ENCODE measurements at regions not wholly inside any gene's neighbourhood (a gene's known extent, or its start where the extent isn't known, plus 50 kb on each side); places are given as distances from the start of the nearest gene placed in this dataset.
"Not testable (repeated sequence)": the region's sequence is repeated elsewhere in the genome, so short reads cannot be mapped to it uniquely, and the experiment has no call there.

DNA sequence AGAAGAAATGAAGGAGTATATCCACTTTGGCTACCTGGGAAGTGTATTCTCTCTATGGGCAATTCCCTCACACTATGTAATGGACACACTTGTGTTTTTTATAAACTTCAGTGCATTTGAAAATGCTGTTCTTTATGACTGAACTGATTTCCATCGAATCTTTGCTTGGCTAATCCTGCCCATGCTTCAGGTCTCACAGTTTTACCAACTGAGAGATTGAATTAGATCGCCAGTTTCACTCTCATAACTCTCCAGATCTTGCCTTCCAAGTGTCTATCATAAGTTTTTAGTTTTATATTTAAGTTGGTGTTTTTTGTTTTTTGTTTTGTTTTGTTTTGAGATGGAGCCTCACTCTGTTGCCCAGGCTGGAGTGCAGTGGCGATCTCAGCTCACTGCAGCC, 73.5 kb upstream of the MBNL1 start:
- DNase-seq (ENCODE audit: low spot score): no peak

DNA sequence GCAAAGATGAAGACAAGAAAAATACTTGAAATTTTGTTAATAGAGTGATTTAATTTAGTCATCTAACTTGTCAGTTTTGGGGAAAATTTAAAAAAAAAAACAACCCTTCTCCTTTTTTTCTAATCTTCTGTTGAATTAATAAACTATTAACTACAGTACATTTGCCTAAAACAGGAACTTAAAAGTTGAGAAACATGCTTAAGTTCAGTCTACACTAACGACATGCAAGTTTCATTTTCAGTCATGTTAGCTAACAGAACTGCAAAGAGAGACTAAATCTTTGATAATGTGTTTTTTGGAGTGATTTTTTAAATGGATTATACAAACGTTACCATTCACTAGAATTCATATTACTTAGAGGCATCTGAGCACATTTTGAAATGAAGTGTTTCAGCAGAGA, 71.9 kb upstream of the MBNL1 start:
- no peak for DNase-seq (ENCODE audit: low spot score)

DNA sequence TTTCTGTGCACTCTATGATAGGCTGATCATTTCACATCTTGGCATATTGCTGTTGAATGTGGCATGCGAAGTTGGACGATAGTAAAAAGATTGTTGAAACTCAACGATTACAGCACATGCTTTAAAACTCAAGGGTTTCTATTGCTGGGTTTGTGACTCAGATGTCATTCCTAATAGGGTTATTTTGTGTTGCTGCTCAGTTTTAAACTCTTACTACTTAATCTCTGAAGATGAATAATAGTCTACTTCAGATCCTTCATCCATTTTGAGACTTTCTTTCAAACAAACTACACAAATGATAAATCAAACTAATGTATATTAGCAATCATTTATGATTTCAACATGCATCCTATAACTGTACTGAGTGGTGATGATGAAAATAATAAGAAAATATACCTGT, 71.3 kb upstream of the MBNL1 start:
- DNase-seq (ENCODE audit: low spot score): no peak

DNA sequence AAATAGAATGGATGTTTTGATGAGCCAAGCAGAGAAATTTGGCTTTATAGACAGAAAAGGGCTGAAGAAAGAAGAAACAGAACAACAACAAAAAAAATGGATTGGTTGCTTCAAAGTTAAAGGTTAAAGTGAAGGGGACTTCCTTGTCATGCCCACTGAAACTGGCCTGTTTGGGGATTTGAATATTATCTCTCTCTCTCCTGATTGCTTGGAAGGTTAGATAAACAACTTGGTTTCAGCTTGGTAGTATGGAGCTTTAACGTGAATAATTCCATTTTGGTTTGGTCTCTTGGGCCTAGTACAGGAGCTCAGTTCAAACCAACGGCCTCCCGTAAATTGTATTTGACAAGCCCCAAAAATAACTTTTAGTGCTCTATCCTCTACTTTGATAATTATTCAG, 70.8 kb upstream of the MBNL1 start:
- DNase-seq (ENCODE audit: low spot score): no peak

DNA sequence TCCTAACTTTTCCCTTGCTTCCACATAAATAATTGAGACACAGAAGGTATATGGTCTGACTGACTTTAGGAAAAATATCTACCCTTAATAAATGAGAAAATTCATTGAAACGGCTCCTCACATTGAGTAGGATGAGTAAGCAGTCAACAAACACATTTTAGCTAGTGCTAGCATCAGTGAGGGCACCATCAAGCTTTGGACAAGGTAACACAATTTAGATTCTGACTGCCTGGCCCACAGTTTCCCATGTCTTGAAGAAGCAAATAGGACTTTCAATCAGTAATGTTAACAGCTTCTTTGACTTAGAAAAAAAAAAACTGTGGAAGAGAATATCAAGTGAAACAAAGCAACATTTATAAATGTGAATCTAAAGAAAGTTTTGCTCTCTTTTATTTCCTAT, 70.1 kb upstream of the MBNL1 start:
- DNase-seq (ENCODE audit: low spot score): peak; percentile 3

DNA sequence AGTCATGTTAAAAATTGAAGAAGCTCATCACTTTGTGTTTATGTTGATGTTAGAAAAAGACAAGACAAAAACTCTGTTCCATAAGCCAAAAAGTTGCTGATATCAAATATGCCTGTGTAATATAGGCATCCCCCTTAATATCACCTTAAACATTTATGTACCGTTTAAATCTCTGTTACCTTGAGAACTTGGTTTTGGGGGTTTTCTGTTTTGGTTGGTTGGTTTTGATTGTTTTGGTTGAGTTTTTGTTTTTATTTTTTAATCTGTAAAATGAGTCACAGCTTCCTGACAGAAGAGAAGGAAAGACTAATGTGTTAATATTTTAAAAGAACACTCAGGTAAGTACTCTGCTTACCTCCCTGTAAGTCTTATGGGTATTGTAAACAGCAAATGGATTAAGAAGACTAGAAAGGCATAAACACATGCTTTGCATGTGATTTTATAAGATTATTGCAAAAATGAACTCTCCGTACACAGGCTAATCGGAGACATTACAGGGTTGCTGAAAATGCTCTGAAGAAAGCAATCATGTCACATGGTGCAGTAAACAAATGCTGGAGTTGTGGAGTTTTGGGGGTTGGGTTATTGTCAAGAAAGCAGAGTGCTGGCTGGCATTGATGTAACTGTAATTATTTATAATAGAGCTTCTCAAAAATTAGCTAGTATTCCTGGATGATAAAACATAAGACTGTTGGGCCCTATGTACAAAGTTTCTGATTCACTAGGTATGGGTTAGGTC, 69.5 kb upstream of the MBNL1 start:
- no peak for DNase-seq (ENCODE audit: low spot score)

DNA sequence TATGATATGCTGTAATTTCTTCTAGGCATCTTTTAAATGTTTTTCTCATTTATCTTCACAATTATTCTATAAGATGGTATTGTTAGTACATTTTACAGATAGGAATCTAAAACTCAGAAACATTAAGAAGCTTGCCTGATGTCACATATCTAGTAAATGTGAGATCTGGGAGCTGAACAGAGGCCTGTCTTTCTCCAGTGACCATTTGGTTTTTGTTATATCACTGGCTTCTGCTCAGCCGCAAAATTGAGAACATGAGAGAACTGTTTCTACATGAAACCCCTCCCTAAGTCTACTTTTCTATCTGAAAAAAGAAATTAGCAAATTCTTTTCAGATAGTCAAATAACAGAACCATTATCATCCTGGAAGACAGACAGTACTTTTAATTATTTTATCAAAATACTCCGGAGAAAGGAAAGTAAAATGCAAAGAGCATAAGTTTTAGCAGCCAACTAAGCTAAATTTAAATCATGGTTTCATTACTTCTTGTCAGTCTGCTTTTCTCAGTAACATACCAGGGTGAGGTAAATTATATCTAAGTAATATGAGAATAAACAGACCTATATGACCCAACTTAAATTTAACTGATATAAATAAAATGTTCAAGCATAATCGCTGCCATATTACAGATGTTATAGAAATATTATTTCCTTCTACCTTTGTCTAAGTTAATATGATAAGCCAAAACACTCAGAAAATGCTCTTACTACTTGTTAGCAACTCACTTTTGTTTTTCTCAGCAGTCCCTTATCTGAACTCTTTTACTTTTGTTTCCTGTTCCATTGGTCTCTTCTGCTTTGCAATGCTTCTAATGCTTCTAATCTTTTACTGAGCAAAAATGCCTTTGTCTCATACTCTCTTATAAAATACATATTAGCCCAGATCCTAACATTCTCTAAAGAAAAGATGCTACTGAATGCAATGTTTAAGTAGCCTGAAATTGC, 68.0 kb upstream of the MBNL1 start:
- no peak for DNase-seq (ENCODE audit: low spot score)

DNA sequence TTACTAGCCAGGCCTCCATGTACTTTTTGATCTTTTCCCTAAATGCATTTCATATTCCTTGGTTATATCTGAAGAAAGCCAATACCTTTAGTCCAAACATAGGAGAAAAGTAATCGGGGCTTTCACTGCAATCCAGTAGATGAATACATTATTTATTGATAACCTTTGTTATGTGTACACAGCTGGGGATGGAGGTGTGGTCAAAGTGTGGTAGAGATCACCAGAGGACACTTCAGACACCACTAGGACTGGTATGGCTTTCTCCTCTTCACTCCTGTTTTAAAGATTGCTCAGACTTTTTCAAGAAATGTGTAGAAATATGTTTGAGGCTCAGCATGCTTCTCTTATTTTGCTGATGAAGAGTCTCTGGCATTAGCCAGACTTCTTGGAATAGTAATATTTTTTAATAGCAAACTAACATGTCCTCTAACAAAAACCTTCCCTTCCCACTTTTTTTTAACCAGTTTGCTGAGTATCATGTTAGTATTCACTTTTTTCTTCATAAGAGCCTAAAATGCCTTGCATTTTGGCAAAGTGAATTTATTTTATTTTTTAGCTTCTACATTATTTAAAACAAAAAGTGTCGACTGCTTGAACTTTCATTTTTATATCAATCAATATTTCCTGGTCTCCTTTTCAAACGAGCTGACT, 65.6 kb upstream of the MBNL1 start:
- DNase-seq (ENCODE audit: low spot score): no peak

DNA sequence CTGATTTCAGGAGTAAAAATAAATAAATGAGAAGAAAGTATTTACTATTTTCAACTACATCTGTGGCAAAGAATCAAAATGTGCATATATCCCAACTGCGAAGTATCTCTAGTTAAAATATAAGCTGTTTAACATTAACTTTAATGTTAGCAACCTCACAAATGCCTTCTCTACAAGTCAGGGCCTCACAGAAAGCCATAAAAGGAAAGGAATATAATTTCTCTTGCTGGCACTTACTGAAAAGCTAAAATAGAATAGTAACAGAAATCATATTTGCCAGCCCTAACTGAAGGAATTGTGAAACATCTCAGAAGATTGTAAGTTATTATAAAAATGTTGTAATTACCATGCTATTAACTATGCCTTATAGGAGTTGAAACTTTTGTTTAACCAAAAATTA, 65.1 kb upstream of the MBNL1 start:
- no peak for DNase-seq (ENCODE audit: low spot score)

DNA sequence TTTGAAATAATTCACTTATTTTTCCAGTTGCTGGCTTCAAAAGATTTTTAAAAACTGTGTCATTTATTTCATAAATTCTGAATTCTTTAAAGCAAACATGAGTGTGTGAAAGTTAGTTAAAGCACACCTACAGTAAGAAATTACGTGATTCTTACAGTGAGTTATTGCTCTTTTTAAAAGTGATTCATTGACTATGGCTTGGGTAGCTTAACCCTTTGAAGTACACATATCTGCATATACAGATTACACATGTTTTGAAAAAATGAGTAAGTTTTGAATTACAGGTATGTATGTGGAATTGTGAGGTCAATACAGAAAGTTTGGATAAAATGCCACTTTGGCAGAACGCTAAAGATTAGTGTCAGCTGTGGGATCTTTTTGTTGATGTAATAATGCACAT, 64.5 kb upstream of the MBNL1 start:
- DNase-seq (ENCODE audit: low spot score): no peak

DNA sequence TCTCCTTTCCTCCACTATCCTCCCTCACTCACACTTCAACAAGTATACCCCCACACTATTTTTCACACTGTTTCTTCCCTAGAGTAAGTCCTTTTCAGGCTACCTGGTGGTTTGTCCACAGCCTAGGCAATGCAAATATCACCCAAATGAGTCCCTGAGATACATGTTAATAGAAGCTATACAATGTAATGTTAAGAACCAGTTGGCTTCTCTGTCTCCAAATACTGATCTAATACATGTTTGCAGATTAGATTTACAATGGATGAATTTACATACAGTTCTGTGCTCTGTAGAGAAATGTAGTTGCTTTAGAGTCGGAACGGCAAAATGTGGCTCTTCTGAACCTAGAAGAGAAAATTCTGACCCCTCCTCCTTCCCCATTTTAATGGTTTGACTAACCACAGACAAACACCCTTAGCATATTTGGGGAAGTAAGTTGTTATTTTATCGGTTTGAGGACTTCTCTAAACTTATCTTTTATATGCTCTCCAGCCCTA, 63.6 kb upstream of the MBNL1 start:
- no peak for DNase-seq (ENCODE audit: low spot score)

DNA sequence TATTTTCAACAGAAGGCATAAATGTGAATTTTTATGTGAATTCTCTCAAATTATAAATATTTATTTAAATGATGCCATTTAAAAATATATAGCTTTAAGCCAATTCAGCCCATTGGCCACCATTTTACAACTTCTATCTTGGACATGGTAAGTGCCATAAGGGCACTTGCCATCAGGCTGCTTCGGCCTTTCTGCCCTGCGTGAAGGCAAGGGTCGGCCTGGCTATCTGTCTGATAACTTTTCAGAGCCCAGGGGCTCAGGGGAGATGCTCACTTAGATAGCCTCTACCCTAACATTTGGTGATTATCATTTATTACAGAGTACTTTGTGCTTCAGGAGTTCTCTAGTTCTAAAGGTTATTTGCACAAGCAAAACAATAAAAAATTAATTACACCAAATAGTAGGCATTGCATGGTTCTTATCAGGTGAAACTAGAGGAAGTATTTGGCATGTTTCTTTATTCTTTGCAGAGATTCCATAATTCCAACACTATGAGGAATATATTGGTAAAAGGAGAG, 62.4 kb upstream of the MBNL1 start:
- no peak for DNase-seq (ENCODE audit: low spot score)

DNA sequence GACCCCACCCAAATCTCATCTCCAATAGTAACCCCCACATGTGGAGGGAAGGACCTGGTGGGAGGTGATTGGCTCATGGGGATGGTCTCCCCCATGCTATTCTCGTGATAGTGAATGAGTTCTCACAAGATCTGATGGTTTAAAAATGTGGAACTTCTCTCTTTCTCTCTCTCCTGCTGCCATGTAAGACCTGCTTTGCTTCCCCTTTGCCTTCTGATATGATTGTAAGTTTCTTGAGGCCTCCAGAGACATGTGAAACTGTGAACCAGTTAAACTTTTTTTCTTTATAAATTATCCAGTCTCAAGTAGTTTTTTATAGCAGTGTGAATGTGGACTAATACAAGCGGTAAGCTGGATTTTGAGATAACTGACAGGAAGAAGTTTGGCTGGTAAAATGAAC, 60.3 kb upstream of the MBNL1 start:
- DNase-seq (ENCODE audit: low spot score): no peak

DNA sequence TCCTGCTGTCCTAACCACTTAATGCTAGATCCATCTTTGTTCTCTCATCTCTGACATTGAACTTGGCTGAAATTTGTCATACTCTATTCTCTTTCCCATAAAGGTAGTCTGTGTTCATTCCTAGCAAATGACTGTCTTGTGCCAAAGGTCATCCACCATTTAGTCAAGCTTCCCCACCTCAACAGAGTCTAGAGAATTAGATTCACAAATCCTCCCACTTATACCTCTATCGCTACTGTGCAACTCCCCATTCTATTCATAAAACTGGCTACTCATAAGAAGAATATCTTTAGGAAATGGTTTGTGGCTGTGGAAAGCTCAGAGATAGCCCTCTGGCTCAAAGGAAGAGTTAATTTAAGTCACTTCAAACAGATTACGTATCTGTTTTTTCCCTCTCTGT, 59.7 kb upstream of the MBNL1 start:
- no peak for DNase-seq (ENCODE audit: low spot score)

DNA sequence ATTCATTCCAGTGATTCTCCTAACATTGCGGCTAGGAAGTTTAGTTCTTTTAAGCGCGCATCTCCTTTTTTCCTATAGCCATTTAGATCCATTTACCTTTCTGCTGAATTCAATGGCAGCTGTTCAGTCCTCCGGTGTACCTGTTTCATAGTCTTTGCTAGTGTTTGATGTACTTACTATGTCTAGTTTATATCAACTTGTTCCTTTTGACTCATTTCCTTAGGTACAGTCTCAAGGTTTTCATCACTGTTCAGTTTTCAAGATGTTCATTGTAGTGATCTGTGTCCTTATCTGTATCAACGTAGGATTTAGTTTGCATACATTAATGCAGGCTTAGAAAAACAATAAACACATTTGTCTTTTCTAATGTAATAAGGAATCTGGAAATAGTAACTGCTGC, 59.0 kb upstream of the MBNL1 start:
- DNase-seq (ENCODE audit: low spot score): no peak

DNA sequence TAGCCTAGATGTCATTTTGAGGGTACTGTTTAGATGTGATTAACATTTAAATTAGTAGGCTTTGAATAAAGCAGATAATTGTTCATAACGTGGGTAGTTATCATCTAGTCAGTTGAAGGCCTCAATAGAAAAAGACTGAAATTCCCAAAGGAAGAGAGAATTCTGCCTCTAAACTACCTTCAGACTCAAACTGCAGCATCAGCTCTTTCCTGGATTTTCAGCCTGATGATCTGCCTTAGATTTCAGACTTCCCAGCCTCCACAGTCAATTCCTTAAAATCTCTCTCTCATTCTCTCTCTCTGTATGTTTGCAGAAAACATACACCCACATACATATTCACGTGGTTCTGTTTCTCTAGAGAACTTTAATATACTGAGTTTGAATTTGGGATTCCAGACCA, 58.0 kb upstream of the MBNL1 start:
- no peak for DNase-seq (ENCODE audit: low spot score)

DNA sequence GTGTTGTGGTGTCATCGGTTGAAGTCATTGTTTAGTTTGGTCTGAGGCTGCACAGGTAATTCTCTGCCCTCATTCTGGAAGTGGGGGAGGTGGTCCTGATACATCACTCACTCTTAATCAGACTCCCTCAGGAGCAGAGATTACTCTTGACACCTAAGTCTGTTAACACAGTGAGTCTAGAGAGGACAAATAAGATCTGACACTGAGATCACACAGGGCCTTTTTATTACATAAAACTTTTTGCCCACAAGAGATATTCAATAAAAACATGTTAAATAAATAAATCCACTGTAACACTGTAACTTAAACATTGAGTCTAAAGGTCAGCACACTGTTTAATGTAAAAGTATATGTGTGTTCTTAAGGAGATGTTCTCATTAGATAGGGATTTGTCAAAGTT, 57.1 kb upstream of the MBNL1 start:
- no peak for DNase-seq (ENCODE audit: low spot score)

DNA sequence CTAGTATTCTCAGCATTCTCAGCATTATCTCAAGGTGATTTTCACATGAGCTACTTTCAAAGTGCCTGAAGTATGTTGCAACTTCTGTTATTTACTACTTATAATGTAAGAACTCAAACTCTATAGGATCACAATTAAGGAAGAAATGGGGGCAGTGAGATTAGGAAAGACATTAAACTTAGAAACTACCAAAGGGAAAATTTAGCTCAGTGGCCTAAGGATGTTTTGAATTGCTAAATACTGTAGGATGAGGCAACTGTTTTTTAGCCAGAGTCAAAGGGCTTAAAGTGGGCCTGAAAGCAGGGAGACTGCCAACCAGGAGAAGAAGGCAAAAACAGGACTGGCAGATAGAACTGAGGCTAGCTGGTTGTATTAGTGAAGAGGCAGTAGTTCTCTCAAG, 55.5 kb upstream of the MBNL1 start:
- no peak for DNase-seq (ENCODE audit: low spot score)

DNA sequence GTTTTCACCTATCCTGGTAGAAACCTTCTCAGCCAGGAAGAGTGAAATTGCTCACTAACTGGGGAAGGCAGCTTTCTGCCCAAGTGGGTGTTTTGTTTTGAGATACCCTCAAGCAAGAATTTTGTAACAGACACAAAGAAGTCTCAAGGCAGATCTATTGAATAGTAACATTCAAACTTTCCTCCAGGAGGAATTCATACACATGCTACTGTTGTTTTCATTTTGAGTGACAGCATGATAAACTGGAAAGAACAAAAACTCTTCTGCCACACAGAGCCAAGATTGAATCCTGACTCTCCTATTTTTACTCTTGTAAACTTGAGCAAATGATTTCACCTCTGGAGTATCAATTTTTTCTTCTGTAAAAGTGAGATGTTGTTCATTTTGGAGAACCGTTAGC, 54.8 kb upstream of the MBNL1 start:
- no peak for DNase-seq (ENCODE audit: low spot score)

DNA sequence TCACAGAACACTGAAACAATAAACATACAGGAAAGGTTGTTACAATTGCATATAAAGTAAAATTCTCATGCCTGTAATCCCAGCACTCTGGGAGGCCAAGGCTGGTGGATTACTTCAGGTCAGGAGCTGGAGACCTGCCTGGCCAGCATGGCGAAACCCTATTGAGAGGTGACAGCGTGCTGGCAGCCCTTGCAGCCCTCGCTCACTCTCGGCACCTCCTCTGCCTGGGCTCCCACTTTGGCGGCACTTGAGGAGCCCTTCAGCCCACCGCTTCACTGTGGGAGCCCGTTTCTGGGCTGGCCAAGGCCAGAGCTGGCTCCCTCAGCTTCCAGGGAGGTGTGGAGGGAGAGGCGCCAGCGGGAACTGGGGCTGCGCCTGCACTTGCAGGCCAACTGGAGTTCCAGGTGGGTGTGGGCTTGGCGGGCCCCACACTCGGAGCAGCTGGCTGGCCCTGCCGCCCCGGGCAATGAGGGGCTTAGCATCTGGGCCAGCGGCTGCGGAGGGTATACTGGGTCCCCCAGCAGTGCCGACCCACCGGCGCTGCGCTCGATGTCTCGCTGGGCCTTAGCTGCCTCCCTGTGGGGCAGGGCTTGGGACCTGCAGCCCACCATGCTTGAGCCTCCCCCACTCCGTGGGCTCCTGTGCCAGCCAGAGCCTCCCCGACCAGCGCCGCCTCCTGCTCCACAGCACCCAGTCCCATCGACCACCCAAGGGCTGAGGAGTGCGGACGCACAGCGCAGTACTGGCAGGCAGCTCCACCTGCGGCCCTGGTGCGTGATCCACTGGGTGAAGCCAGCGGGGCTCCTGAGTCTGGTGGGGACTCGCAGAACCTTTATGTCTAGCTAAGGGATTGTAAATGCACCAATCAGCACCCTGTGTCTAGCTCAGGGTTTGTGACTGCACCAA, 51.5 kb upstream of the MBNL1 start:
- DNase-seq (ENCODE audit: low spot score): not testable (repeated sequence)

DNA sequence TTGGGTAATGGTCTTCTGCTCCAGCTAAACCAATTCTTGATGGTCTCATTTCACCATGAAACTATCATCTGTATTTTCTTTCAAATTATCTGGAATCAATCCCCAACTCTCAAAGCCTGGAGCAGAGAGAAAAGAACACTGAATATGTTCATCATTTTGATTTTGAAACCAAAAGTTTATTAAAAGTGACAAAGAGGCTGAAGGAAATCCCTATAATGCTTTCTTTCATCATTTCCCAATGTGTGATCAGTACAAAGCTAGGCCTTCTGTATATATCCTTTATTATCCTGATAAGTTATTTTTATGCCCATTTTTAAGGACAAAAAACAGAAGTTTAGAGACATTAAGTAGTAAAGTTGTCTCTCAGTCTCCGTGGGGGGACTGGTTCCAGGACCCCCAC, 50.1 kb upstream of the MBNL1 start:
- DNase-seq (ENCODE audit: low spot score): no peak
